Liver (tissue), 8 donors: ENCODE measurements at regions not wholly inside any gene's neighbourhood (a gene's known extent, or its start where the extent isn't known, plus 50 kb on each side); places are given as distances from the start of the nearest gene placed in this dataset.

Experiments
- DNase-seq: peaks from one replicate; pipeline ENCODE4 v3.0.0-alpha.2; 2017; ENCODE audit warnings: low spot score
- H3K27ac ChIP-seq, 2 donors: one replicate each; pipeline ENCODE4 v1.7.0; 2013; ENCODE audit warnings: inconsistent platforms in 2 of 2, low read length in 2 of 2, control low read depth in 1 of 2, low read depth in 1 of 2, mild to moderate bottlenecking in 1 of 2
- H3K27me3 ChIP-seq, 4 donors: one replicate each; pipeline versions ENCODE4 v1.6.1 to v1.7.0; 2013; ENCODE audit warnings: low read length in 3 of 4, inconsistent platforms in 1 of 4, mild to moderate bottlenecking in 1 of 4, moderate library complexity in 1 of 4; ENCODE audit not compliant: control insufficient read depth in 4 of 4, insufficient read depth in 4 of 4
- H3K36me3 ChIP-seq, 4 donors: one replicate each; pipeline versions ENCODE4 v1.6.1 to v1.7.0; 2013; ENCODE audit warnings: low read length in 3 of 4, mild to moderate bottlenecking in 3 of 4, low read depth in 1 of 4, moderate library complexity in 1 of 4; ENCODE audit not compliant: control insufficient read depth in 4 of 4, insufficient read depth in 3 of 4
- H3K4me1 ChIP-seq, 4 donors: one replicate each; pipeline versions ENCODE4 v1.6.1 to v1.7.0; 2013; ENCODE audit warnings: low read length in 3 of 4, mild to moderate bottlenecking in 3 of 4, moderate library complexity in 1 of 4; ENCODE audit not compliant: control insufficient read depth in 4 of 4, insufficient read depth in 4 of 4
- H3K4me3 ChIP-seq, 3 donors: one replicate each; pipeline versions ENCODE4 v1.6.1 to v1.7.0; 2013; ENCODE audit warnings: low read length in 3 of 3, control low read depth in 1 of 3, low read depth in 1 of 3, mild to moderate bottlenecking in 1 of 3
- H3K9ac ChIP-seq, 2 donors: one replicate each; pipeline ENCODE4 v1.7.0; 2013; ENCODE audit warnings: low read length in 2 of 2, mild to moderate bottlenecking in 2 of 2, moderate library complexity in 2 of 2, control low read depth in 1 of 2, low read depth in 1 of 2
- H3K9me3 ChIP-seq, 4 donors: one replicate each; pipeline versions ENCODE4 v1.6.1 to v1.7.0; 2013; ENCODE audit warnings: low read length in 3 of 4; ENCODE audit not compliant: control insufficient read depth in 4 of 4
- EGR1 ChIP-seq, 2 donors: IDR thresholded peaks; 2 replicates each; pipeline ENCODE4 v1.6.1; 2016 to 2018; ENCODE audit warnings: antibody characterized with exemption in 2 of 2, low read depth in 2 of 2
- FOXA1 ChIP-seq: IDR thresholded peaks from 2 replicates; pipeline ENCODE4 v1.6.1; 2016; ENCODE audit warnings: antibody characterized with exemption
- FOXA2 ChIP-seq: IDR thresholded peaks from 2 replicates; pipeline ENCODE4 v1.6.1; 2016; ENCODE audit warnings: antibody characterized with exemption
- GABPA ChIP-seq, 2 donors: IDR thresholded peaks in 1 of 2; conservative IDR thresholded peaks in 1 of 2; 2 replicates each; pipeline ENCODE4 v1.6.1; 2016; ENCODE audit warnings: antibody characterized with exemption in 2 of 2, mild to moderate bottlenecking in 1 of 2, moderate library complexity in 1 of 2
- HNF4A ChIP-seq, 2 donors: conservative IDR thresholded peaks; 2 replicates each; pipeline ENCODE4 v1.6.1; 2016; ENCODE audit warnings: antibody characterized with exemption in 2 of 2, mild to moderate bottlenecking in 2 of 2
- HNF4G ChIP-seq: IDR thresholded peaks from 2 replicates; pipeline ENCODE4 v1.6.1; 2016; ENCODE audit warnings: antibody characterized with exemption
- JUND ChIP-seq, 2 donors: IDR thresholded peaks; 2 replicates each; pipeline ENCODE4 v1.6.1; 2016; ENCODE audit warnings: antibody characterized with exemption in 2 of 2
- NR2F2 ChIP-seq: IDR thresholded peaks from 2 replicates; pipeline ENCODE4 v1.6.1; 2016; ENCODE audit warnings: antibody characterized with exemption
- RAD21 ChIP-seq, 2 donors: IDR thresholded peaks; 2 replicates each; pipeline ENCODE4 v1.6.1; 2016; ENCODE audit warnings: antibody characterized with exemption in 2 of 2, mild to moderate bottlenecking in 2 of 2
- RXRA ChIP-seq, 2 donors: IDR thresholded peaks; 2 replicates each; pipeline ENCODE4 v1.6.1; 2017 to 2018; ENCODE audit warnings: antibody characterized with exemption in 2 of 2, mild to moderate bottlenecking in 1 of 2
- SP1 ChIP-seq: IDR thresholded peaks from 2 replicates; pipeline ENCODE4 v1.6.1; 2018; ENCODE audit warnings: antibody characterized with exemption, mild to moderate bottlenecking
- TAF1 ChIP-seq: conservative IDR thresholded peaks from 2 replicates; pipeline ENCODE4 v1.6.1; 2016; ENCODE audit warnings: antibody characterized with exemption, mild to moderate bottlenecking
- YY1 ChIP-seq: IDR thresholded peaks from 2 replicates; pipeline ENCODE4 v1.6.1; 2016; ENCODE audit warnings: antibody characterized with exemption, mild to moderate bottlenecking
- WGBS: extraction: QIAGEN DNeasy Blood & Tissue Kit; methylation state at CpG from one replicate; pipeline ENCODE4 v1.1.7; 2013; 5-methylcytosine and 5-hydroxymethylcytosine counted together
- TF ChIP-seq, protein P1 (sequence below): IDR thresholded peaks from 2 replicates; pipeline ENCODE4 v1.6.1; 2016; ENCODE audit warnings: antibody characterized with exemption
- TF ChIP-seq, protein P2 (sequence below): fragments of 150-350 bp; IDR thresholded peaks from 2 replicates; pipeline ENCODE4 v1.5.1; 2017; ENCODE audit warnings: improper control_type of control experiment, low read depth, low read length; ENCODE audit not compliant: missing input control
- TF ChIP-seq, protein P3 (sequence below): IDR thresholded peaks from 2 replicates; pipeline ENCODE4 v1.6.1; 2016; ENCODE audit warnings: antibody characterized with exemption
- TF ChIP-seq, protein P4 (sequence below): IDR thresholded peaks from 2 replicates; pipeline ENCODE4 v1.6.1; 2016; ENCODE audit warnings: antibody characterized with exemption, mild to moderate bottlenecking
- TF ChIP-seq, protein P5 (sequence below): IDR thresholded peaks from 2 replicates; pipeline ENCODE4 v1.6.1; 2016; ENCODE audit warnings: antibody characterized with exemption
- donor health status: healthy.
- donor health status: healthy.
- donor health status: healthy.
- donor health status: healthy.
- donor health status: healthy.

DNA sequence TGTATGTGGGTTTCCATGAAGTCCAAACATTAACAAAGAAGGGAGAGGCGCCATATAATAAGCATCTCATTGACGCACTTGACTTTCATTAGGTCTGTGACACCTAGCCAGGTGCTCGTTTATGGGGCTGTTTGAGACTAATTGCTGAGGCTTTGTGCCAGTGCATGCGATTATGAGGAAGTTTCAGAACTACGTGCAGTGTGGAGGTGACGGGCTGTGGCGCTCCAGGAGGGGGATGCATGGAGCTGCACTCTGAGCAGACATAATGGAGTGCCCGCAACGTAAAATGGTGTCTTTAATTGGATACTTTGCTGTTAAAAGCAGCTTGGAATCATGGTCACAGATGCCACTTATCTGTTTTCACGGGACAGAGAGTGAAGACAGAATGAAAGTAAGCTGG is 223.2 kb downstream of the FGF9 start:
- TF ChIP-seq GABPA (IDR thresholded peaks at IDR 0.05 in 1 of 2, conservative IDR thresholded peaks at IDR 0.05 in 1 of 2) (no peak), TAF1 (no peak), RAD21 (IDR thresholded peaks at IDR 0.05) (no peak), HNF4G (no peak), FOXA1 (no peak), YY1 (no peak), FOXA2 (no peak), NR2F2 (no peak), HNF4A (conservative IDR thresholded peaks at IDR 0.05) (no peak), EGR1 (IDR thresholded peaks at IDR 0.05; ENCODE audit: low read depth in 2 of 2) (no peak), RXRA (IDR thresholded peaks at IDR 0.05) (no peak), JUND (IDR thresholded peaks at IDR 0.05) (no peak), SP1 (no peak)
- TF ChIP-seq, protein P1, sequence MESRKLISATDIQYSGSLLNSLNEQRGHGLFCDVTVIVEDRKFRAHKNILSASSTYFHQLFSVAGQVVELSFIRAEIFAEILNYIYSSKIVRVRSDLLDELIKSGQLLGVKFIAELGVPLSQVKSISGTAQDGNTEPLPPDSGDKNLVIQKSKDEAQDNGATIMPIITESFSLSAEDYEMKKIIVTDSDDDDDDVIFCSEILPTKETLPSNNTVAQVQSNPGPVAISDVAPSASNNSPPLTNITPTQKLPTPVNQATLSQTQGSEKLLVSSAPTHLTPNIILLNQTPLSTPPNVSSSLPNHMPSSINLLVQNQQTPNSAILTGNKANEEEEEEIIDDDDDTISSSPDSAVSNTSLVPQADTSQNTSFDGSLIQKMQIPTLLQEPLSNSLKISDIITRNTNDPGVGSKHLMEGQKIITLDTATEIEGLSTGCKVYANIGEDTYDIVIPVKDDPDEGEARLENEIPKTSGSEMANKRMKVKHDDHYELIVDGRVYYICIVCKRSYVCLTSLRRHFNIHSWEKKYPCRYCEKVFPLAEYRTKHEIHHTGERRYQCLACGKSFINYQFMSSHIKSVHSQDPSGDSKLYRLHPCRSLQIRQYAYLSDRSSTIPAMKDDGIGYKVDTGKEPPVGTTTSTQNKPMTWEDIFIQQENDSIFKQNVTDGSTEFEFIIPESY = no peak
- TF ChIP-seq, protein P2, sequence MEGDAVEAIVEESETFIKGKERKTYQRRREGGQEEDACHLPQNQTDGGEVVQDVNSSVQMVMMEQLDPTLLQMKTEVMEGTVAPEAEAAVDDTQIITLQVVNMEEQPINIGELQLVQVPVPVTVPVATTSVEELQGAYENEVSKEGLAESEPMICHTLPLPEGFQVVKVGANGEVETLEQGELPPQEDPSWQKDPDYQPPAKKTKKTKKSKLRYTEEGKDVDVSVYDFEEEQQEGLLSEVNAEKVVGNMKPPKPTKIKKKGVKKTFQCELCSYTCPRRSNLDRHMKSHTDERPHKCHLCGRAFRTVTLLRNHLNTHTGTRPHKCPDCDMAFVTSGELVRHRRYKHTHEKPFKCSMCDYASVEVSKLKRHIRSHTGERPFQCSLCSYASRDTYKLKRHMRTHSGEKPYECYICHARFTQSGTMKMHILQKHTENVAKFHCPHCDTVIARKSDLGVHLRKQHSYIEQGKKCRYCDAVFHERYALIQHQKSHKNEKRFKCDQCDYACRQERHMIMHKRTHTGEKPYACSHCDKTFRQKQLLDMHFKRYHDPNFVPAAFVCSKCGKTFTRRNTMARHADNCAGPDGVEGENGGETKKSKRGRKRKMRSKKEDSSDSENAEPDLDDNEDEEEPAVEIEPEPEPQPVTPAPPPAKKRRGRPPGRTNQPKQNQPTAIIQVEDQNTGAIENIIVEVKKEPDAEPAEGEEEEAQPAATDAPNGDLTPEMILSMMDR = no peak
- TF ChIP-seq, protein P3, sequence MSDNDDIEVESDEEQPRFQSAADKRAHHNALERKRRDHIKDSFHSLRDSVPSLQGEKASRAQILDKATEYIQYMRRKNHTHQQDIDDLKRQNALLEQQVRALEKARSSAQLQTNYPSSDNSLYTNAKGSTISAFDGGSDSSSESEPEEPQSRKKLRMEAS = no peak
- TF ChIP-seq, protein P4, sequence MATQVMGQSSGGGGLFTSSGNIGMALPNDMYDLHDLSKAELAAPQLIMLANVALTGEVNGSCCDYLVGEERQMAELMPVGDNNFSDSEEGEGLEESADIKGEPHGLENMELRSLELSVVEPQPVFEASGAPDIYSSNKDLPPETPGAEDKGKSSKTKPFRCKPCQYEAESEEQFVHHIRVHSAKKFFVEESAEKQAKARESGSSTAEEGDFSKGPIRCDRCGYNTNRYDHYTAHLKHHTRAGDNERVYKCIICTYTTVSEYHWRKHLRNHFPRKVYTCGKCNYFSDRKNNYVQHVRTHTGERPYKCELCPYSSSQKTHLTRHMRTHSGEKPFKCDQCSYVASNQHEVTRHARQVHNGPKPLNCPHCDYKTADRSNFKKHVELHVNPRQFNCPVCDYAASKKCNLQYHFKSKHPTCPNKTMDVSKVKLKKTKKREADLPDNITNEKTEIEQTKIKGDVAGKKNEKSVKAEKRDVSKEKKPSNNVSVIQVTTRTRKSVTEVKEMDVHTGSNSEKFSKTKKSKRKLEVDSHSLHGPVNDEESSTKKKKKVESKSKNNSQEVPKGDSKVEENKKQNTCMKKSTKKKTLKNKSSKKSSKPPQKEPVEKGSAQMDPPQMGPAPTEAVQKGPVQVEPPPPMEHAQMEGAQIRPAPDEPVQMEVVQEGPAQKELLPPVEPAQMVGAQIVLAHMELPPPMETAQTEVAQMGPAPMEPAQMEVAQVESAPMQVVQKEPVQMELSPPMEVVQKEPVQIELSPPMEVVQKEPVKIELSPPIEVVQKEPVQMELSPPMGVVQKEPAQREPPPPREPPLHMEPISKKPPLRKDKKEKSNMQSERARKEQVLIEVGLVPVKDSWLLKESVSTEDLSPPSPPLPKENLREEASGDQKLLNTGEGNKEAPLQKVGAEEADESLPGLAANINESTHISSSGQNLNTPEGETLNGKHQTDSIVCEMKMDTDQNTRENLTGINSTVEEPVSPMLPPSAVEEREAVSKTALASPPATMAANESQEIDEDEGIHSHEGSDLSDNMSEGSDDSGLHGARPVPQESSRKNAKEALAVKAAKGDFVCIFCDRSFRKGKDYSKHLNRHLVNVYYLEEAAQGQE = no peak
- TF ChIP-seq, protein P5, sequence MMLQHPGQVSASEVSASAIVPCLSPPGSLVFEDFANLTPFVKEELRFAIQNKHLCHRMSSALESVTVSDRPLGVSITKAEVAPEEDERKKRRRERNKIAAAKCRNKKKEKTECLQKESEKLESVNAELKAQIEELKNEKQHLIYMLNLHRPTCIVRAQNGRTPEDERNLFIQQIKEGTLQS = no peak
- no peak overlapping the region for H3K27ac ChIP-seq
- 84% methylated on average over 10 of the region's 10 CpGs for WGBS
- no peak overlapping the region for H3K4me3 ChIP-seq
- H3K9ac ChIP-seq = no peak overlapping the region
- DNase-seq = no peak
- no peaks in the 10 kb centered on the region for H3K9me3 ChIP-seq
- no peaks in the 10 kb centered on the region for H3K4me1 ChIP-seq
- no peaks in the 10 kb centered on the region for H3K36me3 ChIP-seq
- H3K27me3 ChIP-seq = no peaks in the 10 kb centered on the region
